ENCODE measurements at regions not wholly inside any gene's neighbourhood (a gene's known extent, or its start where the extent isn't known, plus 50 kb on each side); places are given as distances from the start of the nearest gene placed in this dataset.

DNA sequence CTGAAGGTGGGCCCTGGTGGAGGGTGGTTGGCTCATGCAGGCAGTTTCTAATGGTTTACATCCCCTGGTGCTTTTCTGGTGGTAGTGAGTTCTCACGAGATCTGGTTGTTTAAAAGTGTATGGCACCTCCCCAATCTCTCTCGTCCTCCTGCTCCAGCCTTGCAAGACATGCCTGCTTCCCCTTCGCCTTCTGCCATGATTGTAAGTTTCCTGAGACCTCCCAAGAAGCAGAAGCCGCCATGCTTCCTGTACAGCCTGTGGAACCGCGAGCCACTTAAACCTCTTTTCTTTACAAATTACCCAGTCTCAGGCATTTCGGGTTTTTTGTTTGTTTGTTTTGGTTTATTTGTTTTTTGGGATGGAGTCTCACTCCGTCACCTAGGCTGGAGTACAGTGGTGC is 173.2 kb downstream of the MN1 start:
- TF ChIP-seq, protein P1, sequence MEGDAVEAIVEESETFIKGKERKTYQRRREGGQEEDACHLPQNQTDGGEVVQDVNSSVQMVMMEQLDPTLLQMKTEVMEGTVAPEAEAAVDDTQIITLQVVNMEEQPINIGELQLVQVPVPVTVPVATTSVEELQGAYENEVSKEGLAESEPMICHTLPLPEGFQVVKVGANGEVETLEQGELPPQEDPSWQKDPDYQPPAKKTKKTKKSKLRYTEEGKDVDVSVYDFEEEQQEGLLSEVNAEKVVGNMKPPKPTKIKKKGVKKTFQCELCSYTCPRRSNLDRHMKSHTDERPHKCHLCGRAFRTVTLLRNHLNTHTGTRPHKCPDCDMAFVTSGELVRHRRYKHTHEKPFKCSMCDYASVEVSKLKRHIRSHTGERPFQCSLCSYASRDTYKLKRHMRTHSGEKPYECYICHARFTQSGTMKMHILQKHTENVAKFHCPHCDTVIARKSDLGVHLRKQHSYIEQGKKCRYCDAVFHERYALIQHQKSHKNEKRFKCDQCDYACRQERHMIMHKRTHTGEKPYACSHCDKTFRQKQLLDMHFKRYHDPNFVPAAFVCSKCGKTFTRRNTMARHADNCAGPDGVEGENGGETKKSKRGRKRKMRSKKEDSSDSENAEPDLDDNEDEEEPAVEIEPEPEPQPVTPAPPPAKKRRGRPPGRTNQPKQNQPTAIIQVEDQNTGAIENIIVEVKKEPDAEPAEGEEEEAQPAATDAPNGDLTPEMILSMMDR (IDR thresholded peaks at IDR 0.05): no peak
- TF ChIP-seq EZH2 (IDR thresholded peaks at IDR 0.05; ENCODE audit: borderline replicate concordance, insufficient read depth, low read depth, low read length, poor library complexity, severe bottlenecking): no peak
